Left hindlimb (tissue), 1 donor: ENCODE measurements at regions not wholly inside any gene's neighbourhood (a gene's known extent, or its start where the extent isn't known, plus 50 kb on each side); places are given as distances from the start of the nearest gene placed in this dataset.

Experiments used
- DNase-seq: peaks from one replicate; pipeline ENCODE4 v3.0.0-alpha.2; 2018

GRCh38 chr4:16991450-16991849 lies 93.0 kb upstream of the LDB2 start:
- DNase-seq: no peak

- no peak for DNase-seq
Measured at GRCh38 chr4:16989371-16989770, 90.9 kb upstream of the LDB2 start.

- no peak for DNase-seq
Measured at GRCh38 chr4:16988814-16989213, 90.4 kb upstream of the LDB2 start.

- no peak for DNase-seq
Measured at GRCh38 chr4:16977081-16977480, 78.6 kb upstream of the LDB2 start.

GRCh38 chr4:16969696-16970135 lies 71.3 kb upstream of the LDB2 start:
- DNase-seq: no peak

- peak; percentile 62 for DNase-seq
Measured at GRCh38 chr4:16967722-16968121, 69.3 kb upstream of the LDB2 start.

- no peak for DNase-seq
Measured at GRCh38 chr4:16959305-16959704, 60.9 kb upstream of the LDB2 start.

GRCh38 chr4:16952896-16953630 lies 54.6 kb upstream of the LDB2 start:
- DNase-seq: no peak

- no peak for DNase-seq
Measured at GRCh38 chr4:16952462-16952871, 54.0 kb upstream of the LDB2 start.
